CD4-positive, alpha-beta T cell (primary cell): ENCODE measurements at regions not wholly inside any gene's neighbourhood (a gene's known extent, or its start where the extent isn't known, plus 50 kb on each side); places are given as distances from the start of the nearest gene placed in this dataset.

ENCODE experiments used
- ATAC-seq: fragments of 200-7000 bp; cut with Tn5 transposase; one replicate; pipeline ENCODE4 v1.10.0; 2022; ENCODE audit warnings: mild to moderate bottlenecking; ENCODE audit not compliant: poor library complexity
- CTCF ChIA-PET: fragments of 350-600 bp; sonication (Branson Sonifier 250); formaldehyde crosslinking; loops from one replicate; lab custom pipeline; 2021; ENCODE audit warnings: antibody characterized with exemption, inconsistent platforms; lab: Charles Lee
- POLR2A ChIA-PET: fragments of 350-600 bp; sonication (Branson Sonifier 250); formaldehyde crosslinking; loops from one replicate; lab custom pipeline; 2021; ENCODE audit warnings: antibody characterized with exemption, inconsistent platforms; lab: Charles Lee
- DNase-seq, 14 experiments: peaks; one replicate each; pipeline ENCODE4 v3.0.0-alpha.2; 2013 to 2020; ENCODE audit warnings: mixed read lengths in 2 of 14
- H3K27ac ChIP-seq, 2 donors: one replicate each; pipeline versions ENCODE4 v1.5.1 to v1.7.0; 2013; ENCODE audit warnings: low read length in 2 of 2, low read depth in 1 of 2, mild to moderate bottlenecking in 1 of 2
- H3K27me3 ChIP-seq, 2 experiments: 1 replicate in 1 of 2; 2 replicates in 1 of 2; pipeline versions ENCODE4 v1.6.1 to v1.7.0; 2013; ENCODE audit warnings: low read length in 2 of 2, control low read depth in 1 of 2, mild to moderate bottlenecking in 1 of 2, moderate library complexity in 1 of 2; ENCODE audit not compliant: insufficient read depth in 2 of 2, control insufficient read depth in 1 of 2
- H3K36me3 ChIP-seq: one replicate; pipeline ENCODE4 v1.6.1; 2013; ENCODE audit warnings: low read length, control low read depth; ENCODE audit not compliant: insufficient read depth
- H3K4me1 ChIP-seq: one replicate; pipeline ENCODE4 v1.6.1; 2013; ENCODE audit warnings: low read length, control low read depth; ENCODE audit not compliant: insufficient read depth
- H3K4me3 ChIP-seq: one replicate; pipeline ENCODE4 v1.5.1; 2013; ENCODE audit warnings: mild to moderate bottlenecking, low read length, moderate library complexity
- H3K9me3 ChIP-seq, 2 experiments: 1 replicate in 1 of 2; 2 replicates in 1 of 2; pipeline versions ENCODE4 v1.6.1 to v1.7.0; 2013; ENCODE audit warnings: low read length in 2 of 2, mild to moderate bottlenecking in 2 of 2, control low read depth in 1 of 2, moderate library complexity in 1 of 2; ENCODE audit not compliant: control insufficient read depth in 1 of 2, insufficient read depth in 1 of 2
- H3K27ac Mint-ChIP-seq: one replicate; pipeline ENCODE4 v1.8.0; 2020; ENCODE audit warnings: mixed read lengths
- H3K27me3 Mint-ChIP-seq: one replicate; pipeline ENCODE4 v1.8.0; 2021; ENCODE audit warnings: mixed read lengths
- H3K36me3 Mint-ChIP-seq: one replicate; pipeline ENCODE4 v1.8.0; 2021; ENCODE audit warnings: low read depth, mixed read lengths
- H3K4me1 Mint-ChIP-seq: one replicate; pipeline ENCODE4 v1.8.0; 2021; ENCODE audit warnings: low read depth, mixed read lengths
- H3K4me3 Mint-ChIP-seq: one replicate; pipeline ENCODE4 v1.8.0; 2020; ENCODE audit warnings: mild to moderate bottlenecking, mixed read lengths
- H3K9me3 Mint-ChIP-seq: one replicate; pipeline ENCODE4 v1.8.0; 2020; ENCODE audit warnings: mixed read lengths
- CTCF ChIP-seq: fragments of 200-600 bp; IDR thresholded peaks from one replicate; pipeline ENCODE4 v1.8.0; 2022; ENCODE audit warnings: antibody characterized with exemption, mild to moderate bottlenecking
- intact Hi-C, 2 experiments: fragments of 100-400 bp; cut with DNase I in 1 of 2; cut with micrococcal nuclease in 1 of 2; formaldehyde crosslinking; loops; one replicate each; pipeline versions ENCODE4 v1.15.1 to v1.9.0; 2023 to 2025; cut with DNase I, micrococcal nuclease

GRCh38 chr13:55534306-55534705 lies 1606.4 kb upstream of the PRR20A start:
- Mint-ChIP-seq H3K4me3 (no peak overlapping the region), H3K4me1 (no peaks in the 10 kb centered on the region), H3K9me3 (peaks cover 7% of the 10 kb centered on the region), H3K36me3 (no peaks in the 10 kb centered on the region), H3K27ac (no peak overlapping the region), H3K27me3 (no peaks in the 10 kb centered on the region)
- ATAC-seq (no peak), DNase-seq (no peak)
- Histone ChIP-seq H3K27ac (no peak overlapping the region), H3K27me3 (no peaks in the 10 kb centered on the region), H3K4me3 (no peak overlapping the region), H3K36me3 (no peaks in the 10 kb centered on the region), H3K4me1 (no peaks in the 10 kb centered on the region), H3K9me3 (no peaks in the 10 kb centered on the region)
- intact Hi-C loops, result no loop called here
- no peak for TF ChIP-seq CTCF
- ChIA-PET POLR2A (no interaction called here), CTCF (no interaction called here)

- TF ChIP-seq CTCF, result no peak
- Mint-ChIP-seq H3K27me3 (no peaks in the 10 kb centered on the region), H3K27ac (no peak overlapping the region), H3K36me3 (no peaks in the 10 kb centered on the region), H3K9me3 (peaks cover 7% of the 10 kb centered on the region), H3K4me3 (no peak overlapping the region), H3K4me1 (no peaks in the 10 kb centered on the region)
- POLR2A ChIA-PET, result no interaction called here
- Histone ChIP-seq H3K4me3 (no peak overlapping the region), H3K27me3 (no peaks in the 10 kb centered on the region), H3K36me3 (no peaks in the 10 kb centered on the region), H3K9me3 (no peaks in the 10 kb centered on the region), H3K27ac (no peak overlapping the region), H3K4me1 (no peaks in the 10 kb centered on the region)
- CTCF ChIA-PET, result no interaction called here
- intact Hi-C loops, result no loop called here
- ATAC-seq (no peak), DNase-seq (no peak)
Observed at GRCh38 chr13:55538424-55538823, 1602.3 kb upstream of the PRR20A start.

- Histone ChIP-seq H3K9me3 (no peaks in the 10 kb centered on the region), H3K36me3 (no peaks in the 10 kb centered on the region), H3K4me1 (no peaks in the 10 kb centered on the region), H3K27me3 (no peaks in the 10 kb centered on the region), H3K4me3 (no peak overlapping the region), H3K27ac (no peak overlapping the region)
- Mint-ChIP-seq H3K27me3 (no peaks in the 10 kb centered on the region), H3K9me3 (peaks cover 8% of the 10 kb centered on the region), H3K4me3 (no peak overlapping the region), H3K4me1 (no peaks in the 10 kb centered on the region), H3K27ac (no peak overlapping the region), H3K36me3 (no peaks in the 10 kb centered on the region)
- no peak for TF ChIP-seq CTCF
- CTCF ChIA-PET, result no interaction called here
- DNase-seq, result no peak
- intact Hi-C loops, result no loop called here
- no peak for ATAC-seq
- POLR2A ChIA-PET, result no interaction called here
Observed at GRCh38 chr13:55543053-55543452, 1597.7 kb upstream of the PRR20A start.
